H1 (cell line): ENCODE measurements at regions not wholly inside any gene's neighbourhood (a gene's known extent, or its start where the extent isn't known, plus 50 kb on each side); places are given as distances from the start of the nearest gene placed in this dataset.
A peak's percentile ranks its signal among the peaks of the same experiment; 100 is the strongest.

Experiments
- CTCF ChIA-PET: fragments of 300-600 bp; sonication (Branson Sonifier 250); formaldehyde crosslinking; loops from one replicate; lab custom pipeline; 2021; ENCODE audit not compliant: partially characterized antibody; lab: Charles Lee
- POLR2A ChIA-PET: fragments of 300-600 bp; sonication (Branson Sonifier 250); formaldehyde crosslinking; loops from one replicate; lab custom pipeline; 2021; ENCODE audit warnings: inconsistent platforms; ENCODE audit not compliant: partially characterized antibody; lab: Charles Lee
- DNase-seq, 2 experiments: peaks; one replicate each; pipeline versions ENCODE4 v3.0.0 to v3.0.0-alpha.2; 2010 to 2022; ENCODE audit warnings: low spot score in 2 of 2, low read depth in 1 of 2, mixed read lengths in 1 of 2
- FAIRE-seq: peaks from 2 replicates; lab custom pipeline; 2011; peaks lifted over from hg19 to GRCh38; lab: Jason Lieb, UNC
- H2AFZ ChIP-seq: 2 replicates; pipeline ENCODE4 v1.8.1; 2012; ENCODE audit warnings: low read length, inconsistent platforms
- H2AK5ac ChIP-seq: 2 replicates; pipeline ENCODE4 v1.6.1; 2013; ENCODE audit warnings: low read depth, low read length
- H2BK120ac ChIP-seq: replicated peaks from 2 replicates; pipeline ENCODE3; 2013; ENCODE audit warnings: low read depth, low read length, inconsistent platforms
- H2BK12ac ChIP-seq: 2 replicates; pipeline ENCODE4 v1.6.1; 2013; ENCODE audit warnings: low read depth, low read length
- H2BK15ac ChIP-seq: 2 replicates; pipeline ENCODE4 v1.6.1; 2013; ENCODE audit warnings: low read length
- H2BK20ac ChIP-seq: 2 replicates; pipeline ENCODE4 v1.6.1; 2013; ENCODE audit warnings: low read length
- H2BK5ac ChIP-seq: 2 replicates; pipeline ENCODE4 v1.6.1; 2013; ENCODE audit warnings: low read depth, low read length
- H3K14ac ChIP-seq: 2 replicates; pipeline ENCODE4 v1.6.1; 2013; ENCODE audit warnings: inconsistent platforms; ENCODE audit not compliant: insufficient read length
- H3K18ac ChIP-seq: 2 replicates; pipeline ENCODE4 v1.6.1; 2013; ENCODE audit warnings: low read length; ENCODE audit errors: extremely low read depth
- H3K23ac ChIP-seq: 2 replicates; pipeline ENCODE4 v1.6.1; 2013; ENCODE audit warnings: inconsistent platforms; ENCODE audit not compliant: insufficient read length
- H3K23me2 ChIP-seq: 2 replicates; pipeline ENCODE4 v1.6.1; 2013; ENCODE audit warnings: low read depth, low read length
- H3K27ac ChIP-seq: 2 replicates; pipeline ENCODE4 v1.6.1; 2011; ENCODE audit warnings: low read depth, low read length, inconsistent platforms
- H3K27me3 ChIP-seq, 4 experiments: replicated peaks in 1 of 4; 1 replicate in 1 of 4; 2 replicates in 3 of 4; pipeline versions ENCODE4 v1.6.1 to v1.8.1; 2011 to 2013; ENCODE audit warnings: low read length in 3 of 4, mild to moderate bottlenecking in 3 of 4, inconsistent platforms in 2 of 4, mixed read lengths in 2 of 4, moderate library complexity in 1 of 4; ENCODE audit not compliant: control insufficient read depth in 3 of 4, insufficient read depth in 3 of 4; ENCODE audit errors: extremely low read depth in 1 of 4
- H3K36me3 ChIP-seq, 4 experiments: 2 replicates each; pipeline versions ENCODE4 v1.6.1 to v1.8.1; 2011 to 2013; ENCODE audit warnings: mild to moderate bottlenecking in 4 of 4, low read length in 3 of 4, moderate library complexity in 2 of 4, control low read depth in 1 of 4, inconsistent platforms in 1 of 4; ENCODE audit not compliant: insufficient read depth in 4 of 4, control insufficient read depth in 2 of 4
- H3K4ac ChIP-seq: replicated peaks from 2 replicates; pipeline ENCODE3; 2013; ENCODE audit warnings: low read length, low read depth, mixed read lengths, inconsistent platforms; ENCODE audit not compliant: insufficient read length
- H3K4me1 ChIP-seq, 4 experiments: replicated peaks in 1 of 4; 1 replicate in 1 of 4; 2 replicates in 3 of 4; pipeline versions ENCODE4 v1.6.1 to v1.8.1; 2011 to 2013; ENCODE audit warnings: low read length in 3 of 4, inconsistent platforms in 2 of 4, mixed read lengths in 1 of 4; ENCODE audit not compliant: insufficient read depth in 4 of 4, control insufficient read depth in 3 of 4
- H3K4me2 ChIP-seq, 2 experiments: 2 replicates each; pipeline versions ENCODE4 v1.6.1 to v1.8.1; 2011 to 2013; ENCODE audit warnings: low read depth in 2 of 2, low read length in 2 of 2, control low read depth in 1 of 2, inconsistent platforms in 1 of 2, mild to moderate bottlenecking in 1 of 2; ENCODE audit not compliant: insufficient read depth in 1 of 2
- H3K4me3 ChIP-seq, 4 experiments: fragments of 200-600, 300-600 bp in 1 of 4; sonication (generic), shearing (Covaris generic), sonication (Bioruptor Twin) in 1 of 4; 2 replicates each; pipeline versions ENCODE4 v1.5.1 to v1.8.1; 2011 to 2016; ENCODE audit warnings: low read length in 4 of 4, low read depth in 3 of 4, control low read depth in 2 of 4, inconsistent platforms in 2 of 4, mild to moderate bottlenecking in 2 of 4, mixed read lengths in 1 of 4, moderate library complexity in 1 of 4; ENCODE audit not compliant: insufficient read depth in 2 of 4; ENCODE audit errors: extremely low read depth in 1 of 4
- H3K56ac ChIP-seq: replicated peaks from 2 replicates; pipeline ENCODE3; 2013; ENCODE audit warnings: low read depth, mild to moderate bottlenecking, mixed read lengths, low read length, inconsistent platforms; ENCODE audit not compliant: insufficient read length
- H3K79me1 ChIP-seq: 2 replicates; pipeline ENCODE4 v1.6.1; 2013; ENCODE audit warnings: low read depth, low read length, control low read depth
- H3K79me2 ChIP-seq, 2 experiments: 2 replicates each; pipeline versions ENCODE4 v1.6.1 to v1.8.1; 2012 to 2013; ENCODE audit warnings: low read length in 2 of 2, mild to moderate bottlenecking in 2 of 2, inconsistent platforms in 1 of 2; ENCODE audit not compliant: insufficient read depth in 2 of 2, control insufficient read depth in 1 of 2
- H3K9ac ChIP-seq, 4 experiments: replicated peaks in 1 of 4; 1 replicate in 1 of 4; 2 replicates in 3 of 4; pipeline versions ENCODE4 v1.6.1 to v1.8.1; 2011 to 2013; ENCODE audit warnings: low read depth in 3 of 4, low read length in 3 of 4, control low read depth in 2 of 4, mild to moderate bottlenecking in 2 of 4, moderate library complexity in 2 of 4, inconsistent platforms in 1 of 4; ENCODE audit errors: extremely low read depth in 1 of 4
- H3K9me3 ChIP-seq, 2 experiments: 2 replicates each; pipeline versions ENCODE4 v1.6.1 to v1.8.1; 2012 to 2013; ENCODE audit warnings: mild to moderate bottlenecking in 2 of 2, moderate library complexity in 2 of 2, control low read depth in 1 of 2, inconsistent platforms in 1 of 2, low read depth in 1 of 2, low read length in 1 of 2, mixed read lengths in 1 of 2; ENCODE audit not compliant: insufficient read depth in 2 of 2
- H4K20me1 ChIP-seq, 2 experiments: replicated peaks in 1 of 2; 2 replicates each; pipeline versions ENCODE3 to v1.8.1; 2011 to 2013; ENCODE audit warnings: inconsistent platforms in 2 of 2, low read length in 2 of 2, mild to moderate bottlenecking in 1 of 2; ENCODE audit not compliant: insufficient read depth in 2 of 2, control insufficient read depth in 1 of 2
- H4K5ac ChIP-seq: 2 replicates; pipeline ENCODE4 v1.6.1; 2013; ENCODE audit warnings: low read length, low read depth, mixed read lengths, inconsistent platforms; ENCODE audit not compliant: insufficient read length
- H4K8ac ChIP-seq: 2 replicates; pipeline ENCODE4 v1.8.0; 2013; ENCODE audit warnings: mild to moderate bottlenecking, moderate library complexity, low read length, inconsistent platforms; ENCODE audit not compliant: insufficient read depth; ENCODE audit errors: extremely low read depth
- H4K91ac ChIP-seq: replicated peaks from 2 replicates; pipeline ENCODE3; 2013; ENCODE audit warnings: low read length, mixed read lengths, inconsistent platforms; ENCODE audit not compliant: insufficient read length
- ATF2 ChIP-seq: IDR thresholded peaks from 2 replicates; pipeline ENCODE4 v1.6.1; 2012; ENCODE audit warnings: low read length, inconsistent platforms
- BCL11A ChIP-seq, 2 experiments: IDR thresholded peaks; one replicate each; pipeline ENCODE4 v1.6.1; 2011; ENCODE audit warnings: low read depth in 2 of 2, low read length in 2 of 2, mild to moderate bottlenecking in 2 of 2
- CHD1 ChIP-seq: IDR thresholded peaks from 2 replicates; pipeline ENCODE4 v1.6.1; 2012; ENCODE audit warnings: low read depth, low read length, improper control_type of control experiment
- CHD2 ChIP-seq: IDR thresholded peaks from 2 replicates; pipeline ENCODE4 v1.6.1; 2012; ENCODE audit warnings: low read length, improper control_type of control experiment
- CTBP2 ChIP-seq: IDR thresholded peaks from 2 replicates; pipeline ENCODE4 v1.7.0; 2011; ENCODE audit warnings: borderline replicate concordance, mild to moderate bottlenecking, moderate library complexity, mixed read lengths, low read length; ENCODE audit not compliant: insufficient read depth, insufficient read length
- HDAC6 ChIP-seq: IDR thresholded peaks from one replicate; pipeline ENCODE4 v1.7.1; 2012; ENCODE audit warnings: low read depth, mild to moderate bottlenecking, inconsistent platforms, low read length, moderate library complexity
- JUN ChIP-seq: IDR thresholded peaks from 2 replicates; pipeline ENCODE4 v1.6.1; 2011; ENCODE audit warnings: low read depth, mild to moderate bottlenecking, improper control_type of control experiment, low read length
- KDM5A ChIP-seq: fragments of 200-600 bp; IDR thresholded peaks from 2 replicates; pipeline ENCODE4 v1.7.1; 2012; ENCODE audit warnings: mild to moderate bottlenecking, low read length, inconsistent platforms, mixed read lengths
- NANOG ChIP-seq: IDR thresholded peaks from 2 replicates; pipeline ENCODE4 v1.6.1; 2011; ENCODE audit warnings: low read length, low read depth, mild to moderate bottlenecking, inconsistent platforms; ENCODE audit not compliant: insufficient read depth, poor library complexity, severe bottlenecking
- SP1 ChIP-seq: IDR thresholded peaks from 2 replicates; pipeline ENCODE4 v1.6.1; 2011; ENCODE audit warnings: low read depth, low read length
- SUZ12 ChIP-seq: fragments of 200-600 bp; sonication (generic); IDR thresholded peaks from 2 replicates; pipeline ENCODE4 v1.6.1; 2012; ENCODE audit warnings: mild to moderate bottlenecking, inconsistent platforms, low read length, moderate library complexity, mixed read lengths
- WGBS, 2 experiments: shearing (Covaris generic) in 1 of 2; methylation state at CpG; one replicate each; pipeline versions ENCODE4 v1.1.6 to v1.1.7; 2013 to 2015; ENCODE audit warnings: low lambda C conversion rate in 2 of 2, mixed read lengths in 2 of 2, inconsistent platforms in 1 of 2, low coverage in 1 of 2, missing lambda C conversion rate in 1 of 2; ENCODE audit not compliant: insufficient replicate concordance in 2 of 2, insufficient coverage in 1 of 2, insufficient read length in 1 of 2; ENCODE audit errors: extremely low coverage in 1 of 2, missing lambda C conversion rate in 1 of 2; 5-methylcytosine and 5-hydroxymethylcytosine counted together

DNA sequence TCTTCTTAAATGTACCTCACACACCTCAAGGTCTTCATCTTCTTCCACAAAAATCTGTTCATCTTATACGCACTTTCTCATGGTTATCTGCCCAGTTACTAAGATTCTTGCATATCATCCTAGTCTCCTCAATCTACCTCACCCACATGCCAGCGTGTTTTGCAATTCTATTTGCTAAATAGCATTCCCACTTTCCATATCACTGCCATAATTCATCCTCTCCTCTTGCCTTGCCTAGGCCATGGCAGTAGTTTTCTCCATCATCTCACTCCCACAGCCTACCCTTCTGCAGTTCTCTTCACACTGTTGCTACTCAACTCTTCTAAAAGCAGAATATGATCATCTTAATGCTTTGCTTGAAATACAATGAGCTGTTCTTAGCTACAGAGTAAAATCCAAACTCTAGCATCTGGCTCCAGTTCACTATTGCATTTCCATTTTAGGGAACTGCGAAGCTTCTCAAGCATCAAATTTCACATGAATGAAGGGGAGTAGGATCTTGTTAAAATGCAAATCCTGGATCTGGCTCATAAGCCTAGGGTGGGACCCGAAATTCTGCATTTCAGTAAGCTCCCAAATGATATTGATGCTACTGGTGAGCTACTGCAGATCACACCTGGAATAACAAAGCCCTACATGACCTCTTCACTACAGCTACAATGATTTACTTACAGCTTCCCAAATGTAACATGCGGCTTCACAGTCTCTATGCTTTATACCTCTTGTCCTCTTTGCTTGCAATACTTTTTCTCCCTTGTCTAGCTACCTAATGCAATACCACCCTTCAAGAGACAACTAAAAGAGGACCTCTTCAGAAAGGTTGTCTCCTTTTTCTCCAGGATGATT, 293.9 kb downstream of the SATB2 start:
- no peak overlapping the region for H3K27ac ChIP-seq
- no peak for FAIRE-seq
- TF ChIP-seq CHD2, result no peak
- no peak for TF ChIP-seq BCL11A (IDR thresholded peaks at IDR 0.05; ENCODE audit: low read depth in 2 of 2, low read length in 2 of 2)
- TF ChIP-seq CTBP2, result no peak
- TF ChIP-seq SP1, result no peak
- no peak for TF ChIP-seq NANOG
- TF ChIP-seq HDAC6, result no peak
- TF ChIP-seq KDM5A, result no peak
- no peak for TF ChIP-seq SUZ12
- TF ChIP-seq JUN, result no peak
- no peak for TF ChIP-seq ATF2
- no peak for TF ChIP-seq CHD1

More for the DNA sequence above, 293.9 kb downstream of the SATB2 start:
- H2AK5ac ChIP-seq, result no peak overlapping the region
- no peak overlapping the region; the same call in 1 of the 2 replicates for H2BK12ac ChIP-seq
- H2BK15ac ChIP-seq, result no peak overlapping the region
- H2AFZ ChIP-seq, result peak overlapping the region; percentile 60
- CTCF ChIA-PET, result no interaction called here
- no peaks in the 10 kb centered on the region for H4K20me1 ChIP-seq
- no peak overlapping the region for H3K14ac ChIP-seq
- H3K18ac ChIP-seq, result no peak overlapping the region
- no peaks in the 10 kb centered on the region for H3K36me3 ChIP-seq
- H3K56ac ChIP-seq, result no peak overlapping the region
- H3K79me1 ChIP-seq, result no peaks in the 10 kb centered on the region
- no peak overlapping the region for H3K4ac ChIP-seq
- no peaks in the 10 kb centered on the region for H3K79me2 ChIP-seq
- H3K27me3 ChIP-seq, result peaks cover 0 to 2% (median 0%) of the 10 kb centered on the region in 4 experiments; a peak in 1 of 7 replicates
- H3K9me3 ChIP-seq, result no peaks in the 10 kb centered on the region
- H3K9ac ChIP-seq, result no peak overlapping the region
- H3K4me1 ChIP-seq, result peaks cover 4 to 10% (median 7%) of the 10 kb centered on the region in 4 experiments; a peak in 4 of 7 replicates
- H3K4me3 ChIP-seq, result no peak overlapping the region
- no peak overlapping the region for H4K8ac ChIP-seq
- no peak overlapping the region for H2BK5ac ChIP-seq
- no peak for DNase-seq
- no peak overlapping the region for H3K23ac ChIP-seq
- no peak overlapping the region for H2BK20ac ChIP-seq
- H4K5ac ChIP-seq, result no peak overlapping the region
- H2BK120ac ChIP-seq, result no peak overlapping the region
- no peak overlapping the region; a peak in 1 of 4 replicates for H3K4me2 ChIP-seq
- no peaks in the 10 kb centered on the region for H3K23me2 ChIP-seq
- no peak overlapping the region for H4K91ac ChIP-seq
- WGBS, 2 experiments, result 79% methylated on average over 5 of the region's 5 CpGs; no CpG with 5 or more reads in 1 of the 2 experiments
- POLR2A ChIA-PET, result no interaction called here
